ENCODE measurements at regions not wholly inside any gene's neighbourhood (a gene's known extent, or its start where the extent isn't known, plus 50 kb on each side); places are given as distances from the start of the nearest gene placed in this dataset.

GRCh38 chr19:20321139-20321763, 154.2 kb downstream of the ZNF486 start:
- Histone ChIP-seq H3K4me1 (ENCODE audit: control insufficient read depth, insufficient read depth, low read length) (no peaks in the 10 kb centered on the region), H3K9me3 (ENCODE audit: control insufficient read depth, insufficient read depth, low read depth, low read length) (no peaks in the 10 kb centered on the region), H3K27ac (ENCODE audit: extremely low read depth, low read depth, low read length) (no peak overlapping the region), H3K4me3 (ENCODE audit: low read depth, low read length) (no peak overlapping the region), H3K36me3 (ENCODE audit: control insufficient read depth in 2 of 2, insufficient read depth in 1 of 2, low read length in 2 of 2) (no peaks in the 10 kb centered on the region)
- no peak for TF ChIP-seq MZF1 (tag by site-specific recombination; IDR thresholded peaks at IDR 0.05; ENCODE audit: borderline replicate concordance)
- TF ChIP-seq KLF1 (tag by site-specific recombination; IDR thresholded peaks at IDR 0.05) = no peak
- ChIA-PET CTCF (no interaction called here), POLR2A (no interaction called here)

GRCh38 chr19:20320191-20320590, 153.2 kb downstream of the ZNF486 start:
- ChIA-PET POLR2A (no interaction called here), CTCF (no interaction called here)
- no peak overlapping the region for H3K27ac ChIP-seq (ENCODE audit: extremely low read depth, low read depth, low read length)
- no peaks in the 10 kb centered on the region for H3K36me3 ChIP-seq (ENCODE audit: control insufficient read depth in 2 of 2, insufficient read depth in 1 of 2, low read length in 2 of 2)
- H3K9me3 ChIP-seq (ENCODE audit: control insufficient read depth, insufficient read depth, low read depth, low read length) = no peaks in the 10 kb centered on the region
- H3K4me1 ChIP-seq (ENCODE audit: control insufficient read depth, insufficient read depth, low read length) = no peaks in the 10 kb centered on the region
- no peak for TF ChIP-seq SP2 (tag by site-specific recombination; IDR thresholded peaks at IDR 0.05)
- TF ChIP-seq ZNF585B (tag by site-specific recombination; IDR thresholded peaks at IDR 0.05) = no peak
- TF ChIP-seq ZNF354C (tag by site-specific recombination; IDR thresholded peaks at IDR 0.05; ENCODE audit: borderline replicate concordance, low read depth) = no peak
- TF ChIP-seq ZNF521 (tag by site-specific recombination; IDR thresholded peaks at IDR 0.05) = no peak
- no peak for TF ChIP-seq RBAK (tag by site-specific recombination; IDR thresholded peaks at IDR 0.05)
- no peak for TF ChIP-seq ZNF747 (tag by site-specific recombination; IDR thresholded peaks at IDR 0.05)
- no peak for TF ChIP-seq ZBTB7A (tag by site-specific recombination; IDR thresholded peaks at IDR 0.05; ENCODE audit: low read depth)
- no peak for TF ChIP-seq ZNF664 (tag by site-specific recombination; IDR thresholded peaks at IDR 0.05)
- no peak for TF ChIP-seq ZNF174 (tag by site-specific recombination; IDR thresholded peaks at IDR 0.05)
- TF ChIP-seq, protein P1, sequence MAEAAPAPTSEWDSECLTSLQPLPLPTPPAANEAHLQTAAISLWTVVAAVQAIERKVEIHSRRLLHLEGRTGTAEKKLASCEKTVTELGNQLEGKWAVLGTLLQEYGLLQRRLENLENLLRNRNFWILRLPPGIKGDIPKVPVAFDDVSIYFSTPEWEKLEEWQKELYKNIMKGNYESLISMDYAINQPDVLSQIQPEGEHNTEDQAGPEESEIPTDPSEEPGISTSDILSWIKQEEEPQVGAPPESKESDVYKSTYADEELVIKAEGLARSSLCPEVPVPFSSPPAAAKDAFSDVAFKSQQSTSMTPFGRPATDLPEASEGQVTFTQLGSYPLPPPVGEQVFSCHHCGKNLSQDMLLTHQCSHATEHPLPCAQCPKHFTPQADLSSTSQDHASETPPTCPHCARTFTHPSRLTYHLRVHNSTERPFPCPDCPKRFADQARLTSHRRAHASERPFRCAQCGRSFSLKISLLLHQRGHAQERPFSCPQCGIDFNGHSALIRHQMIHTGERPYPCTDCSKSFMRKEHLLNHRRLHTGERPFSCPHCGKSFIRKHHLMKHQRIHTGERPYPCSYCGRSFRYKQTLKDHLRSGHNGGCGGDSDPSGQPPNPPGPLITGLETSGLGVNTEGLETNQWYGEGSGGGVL (tag by site-specific recombination; IDR thresholded peaks at IDR 0.05) = no peak
- no peak for TF ChIP-seq ZBTB8A (tag by site-specific recombination; IDR thresholded peaks at IDR 0.05)
- no peak for TF ChIP-seq TCF7L2 (IDR thresholded peaks at IDR 0.05; ENCODE audit: borderline replicate concordance, low read depth, low read length)
- TF ChIP-seq ZNF510 (tag by site-specific recombination; IDR thresholded peaks at IDR 0.05; ENCODE audit: insufficient replicate concordance) = no peak
- no peak for TF ChIP-seq ZNF473 (tag by site-specific recombination; IDR thresholded peaks at IDR 0.05)
- TF ChIP-seq ZNF791 (tag by site-specific recombination; IDR thresholded peaks at IDR 0.05) = no peak
- no peak for TF ChIP-seq ZNF24 (tag by site-specific recombination; IDR thresholded peaks at IDR 0.05)
- no peak overlapping the region for H3K4me3 ChIP-seq (ENCODE audit: low read depth, low read length)

- no peak overlapping the region for H3K4me3 ChIP-seq (ENCODE audit: low read depth, low read length)
- no peaks in the 10 kb centered on the region for H3K4me1 ChIP-seq (ENCODE audit: control insufficient read depth, insufficient read depth, low read length)
- ChIA-PET POLR2A (no interaction called here), CTCF (interaction anchor here (0.6 kb wide), 1 partner anchor 40 kb away, joined by 3 read pairs; no protein-coding TSS in a partner anchor)
- H3K36me3 ChIP-seq (ENCODE audit: control insufficient read depth in 2 of 2, insufficient read depth in 1 of 2, low read length in 2 of 2) = no peaks in the 10 kb centered on the region
- no peak overlapping the region for H3K27ac ChIP-seq (ENCODE audit: extremely low read depth, low read depth, low read length)
- no peaks in the 10 kb centered on the region for H3K9me3 ChIP-seq (ENCODE audit: control insufficient read depth, insufficient read depth, low read depth, low read length)
- TF ChIP-seq ZNF571 (tag by site-specific recombination; IDR thresholded peaks at IDR 0.05) (no peak), ZNF530 (tag by site-specific recombination; IDR thresholded peaks at IDR 0.05; ENCODE audit: low read depth) (no peak), ZNF624 (tag by site-specific recombination; IDR thresholded peaks at IDR 0.05) (no peak), ZSCAN16 (tag by site-specific recombination; IDR thresholded peaks at IDR 0.05) (no peak), PRDM10 (tag by site-specific recombination; IDR thresholded peaks at IDR 0.05) (no peak), ZNF704 (tag by site-specific recombination; IDR thresholded peaks at IDR 0.05) (no peak)
- TF ChIP-seq, protein P2, sequence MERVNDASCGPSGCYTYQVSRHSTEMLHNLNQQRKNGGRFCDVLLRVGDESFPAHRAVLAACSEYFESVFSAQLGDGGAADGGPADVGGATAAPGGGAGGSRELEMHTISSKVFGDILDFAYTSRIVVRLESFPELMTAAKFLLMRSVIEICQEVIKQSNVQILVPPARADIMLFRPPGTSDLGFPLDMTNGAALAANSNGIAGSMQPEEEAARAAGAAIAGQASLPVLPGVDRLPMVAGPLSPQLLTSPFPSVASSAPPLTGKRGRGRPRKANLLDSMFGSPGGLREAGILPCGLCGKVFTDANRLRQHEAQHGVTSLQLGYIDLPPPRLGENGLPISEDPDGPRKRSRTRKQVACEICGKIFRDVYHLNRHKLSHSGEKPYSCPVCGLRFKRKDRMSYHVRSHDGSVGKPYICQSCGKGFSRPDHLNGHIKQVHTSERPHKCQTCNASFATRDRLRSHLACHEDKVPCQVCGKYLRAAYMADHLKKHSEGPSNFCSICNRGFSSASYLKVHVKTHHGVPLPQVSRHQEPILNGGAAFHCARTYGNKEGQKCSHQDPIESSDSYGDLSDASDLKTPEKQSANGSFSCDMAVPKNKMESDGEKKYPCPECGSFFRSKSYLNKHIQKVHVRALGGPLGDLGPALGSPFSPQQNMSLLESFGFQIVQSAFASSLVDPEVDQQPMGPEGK (tag by site-specific recombination; IDR thresholded peaks at IDR 0.05) = no peak
Measured at GRCh38 chr19:20318616-20319015, 151.6 kb downstream of the ZNF486 start.

Measured in HEK293 (cell line).